Endothelial cell of umbilical vein (primary cell): ENCODE measurements at regions not wholly inside any gene's neighbourhood (a gene's known extent, or its start where the extent isn't known, plus 50 kb on each side); places are given as distances from the start of the nearest gene placed in this dataset.

ENCODE experiments used
- BruUV-seq: library from RNA; stranded (reverse); fragments of 400-500 nt; replicated peaks from 2 replicates; lab custom pipeline; 2021; lab: Mats Ljungman, UMichigan
- CTCF ChIA-PET: fragments of 300-600, 350-600 bp; sonication (Branson Sonifier 250); formaldehyde crosslinking; loops from one replicate; lab custom pipeline; 2021; ENCODE audit warnings: antibody characterized with exemption, inconsistent platforms; lab: Charles Lee
- POLR2A ChIA-PET: fragments of 300-600, 350-600 bp; sonication (Branson Sonifier 250); formaldehyde crosslinking; loops from one replicate; lab custom pipeline; 2021; ENCODE audit warnings: antibody characterized with exemption, inconsistent platforms; lab: Charles Lee
- DNase-seq: peaks from one replicate; pipeline ENCODE4 v3.0.0-alpha.2; 2011; ENCODE audit warnings: low read depth, low spot score
- FAIRE-seq: peaks from 2 replicates; lab custom pipeline; 2011; peaks lifted over from hg19 to GRCh38; lab: Jason Lieb, UNC
- H2AFZ ChIP-seq: 2 replicates; pipeline ENCODE4 v1.6.0; 2012; ENCODE audit warnings: low read depth, low read length, control low read depth, inconsistent platforms
- H3K27ac ChIP-seq: 2 replicates; pipeline ENCODE4 v1.5.1; 2011; ENCODE audit warnings: low read depth, mild to moderate bottlenecking, control low read depth, low read length, moderate library complexity; ENCODE audit not compliant: insufficient read depth
- H3K27me3 ChIP-seq, 2 experiments: 2 replicates each; pipeline versions ENCODE4 v1.6.0 to v1.6.1; 2011; ENCODE audit warnings: low read length in 2 of 2, mixed read lengths in 1 of 2; ENCODE audit not compliant: control insufficient read depth in 2 of 2, insufficient read depth in 2 of 2
- H3K36me3 ChIP-seq, 2 experiments: 2 replicates in 1 of 2; 3 replicates in 1 of 2; pipeline ENCODE4 v1.5.1; 2011; ENCODE audit warnings: low read length in 2 of 2, mild to moderate bottlenecking in 1 of 2, moderate library complexity in 1 of 2; ENCODE audit not compliant: control insufficient read depth in 2 of 2, insufficient read depth in 2 of 2; ENCODE audit errors: extremely low read depth in 1 of 2
- H3K4me1 ChIP-seq: 3 replicates; pipeline ENCODE4 v1.5.1; 2011; ENCODE audit warnings: mild to moderate bottlenecking, low read length; ENCODE audit not compliant: control insufficient read depth, insufficient read depth; ENCODE audit errors: extremely low read depth
- H3K4me2 ChIP-seq: 2 replicates; pipeline ENCODE4 v1.6.1; 2011; ENCODE audit warnings: low read length, control low read depth, mixed read lengths; ENCODE audit not compliant: insufficient read depth
- H3K4me3 ChIP-seq, 3 experiments: fragments of 200-600 bp in 1 of 3; sonication (generic), shearing (Covaris generic) in 1 of 3; replicated peaks in 1 of 3; 2 replicates each; pipeline ENCODE4 v1.5.1; 2011 to 2016; ENCODE audit warnings: control low read depth in 3 of 3, low read length in 3 of 3, mild to moderate bottlenecking in 2 of 3, inconsistent platforms in 1 of 3, low read depth in 1 of 3, moderate library complexity in 1 of 3; ENCODE audit not compliant: insufficient read depth in 1 of 3
- H3K79me2 ChIP-seq: 2 replicates; pipeline ENCODE4 v1.6.0; 2012; ENCODE audit warnings: low read length, inconsistent platforms; ENCODE audit not compliant: control insufficient read depth, insufficient read depth
- H3K9ac ChIP-seq: replicated peaks from 2 replicates; pipeline ENCODE3; 2011; ENCODE audit warnings: low read length, control low read depth; ENCODE audit not compliant: insufficient read depth; ENCODE audit errors: extremely low read depth
- H3K9me1 ChIP-seq: replicated peaks from 3 replicates; pipeline ENCODE4 v1.6.0; 2011; ENCODE audit warnings: mild to moderate bottlenecking, low read length; ENCODE audit not compliant: control insufficient read depth, insufficient read depth; ENCODE audit errors: extremely low read depth
- H3K9me3 ChIP-seq: replicated peaks from 2 replicates; pipeline ENCODE4 v1.5.1; 2012; ENCODE audit warnings: low read length, inconsistent platforms; ENCODE audit not compliant: control insufficient read depth, insufficient read depth
- H4K20me1 ChIP-seq: replicated peaks from 2 replicates; pipeline ENCODE3; 2011; ENCODE audit warnings: mild to moderate bottlenecking, low read length; ENCODE audit not compliant: control insufficient read depth, insufficient read depth; ENCODE audit errors: extremely low read depth
- CTCF ChIP-seq, 2 donors: IDR thresholded peaks; 1 replicate in 1 of 2; 2 replicates in 1 of 2; pipeline ENCODE4 v1.5.1; 2011; ENCODE audit warnings: low read length in 2 of 2, mild to moderate bottlenecking in 2 of 2, moderate library complexity in 2 of 2, control low read depth in 1 of 2, inconsistent platforms in 1 of 2, low read depth in 1 of 2; ENCODE audit not compliant: insufficient read depth in 1 of 2; ENCODE audit errors: extremely low read depth in 1 of 2
- EZH2 ChIP-seq: IDR thresholded peaks from 2 replicates; pipeline ENCODE4 v1.6.1; 2012; ENCODE audit warnings: borderline replicate concordance, low read depth, mild to moderate bottlenecking, moderate library complexity, low read length, inconsistent platforms; ENCODE audit not compliant: severe bottlenecking
- FOS ChIP-seq: IDR thresholded peaks from 2 replicates; pipeline ENCODE4 v1.6.1; 2011; ENCODE audit warnings: mild to moderate bottlenecking, low read length, moderate library complexity, borderline replicate concordance; ENCODE audit not compliant: insufficient read depth
- GATA2 ChIP-seq: IDR thresholded peaks from 2 replicates; pipeline ENCODE4 v1.7.0; 2011; ENCODE audit warnings: low read depth, mild to moderate bottlenecking, moderate library complexity, mixed read lengths, low read length; ENCODE audit not compliant: insufficient read length, insufficient read depth
- JUN ChIP-seq: IDR thresholded peaks from 2 replicates; pipeline ENCODE4 v1.6.1; 2011; ENCODE audit warnings: borderline replicate concordance, low read depth; ENCODE audit not compliant: insufficient read length, insufficient read depth
- MAX ChIP-seq: IDR thresholded peaks from 2 replicates; pipeline ENCODE4 v1.6.1; 2011; ENCODE audit not compliant: insufficient read depth, insufficient read length
- MYC ChIP-seq: IDR thresholded peaks from one replicate; pipeline ENCODE4 v1.6.1; 2011; ENCODE audit warnings: mild to moderate bottlenecking, low read depth, low read length
- POLR2A ChIP-seq: IDR thresholded peaks from 2 replicates; pipeline ENCODE4 v1.6.1; 2012; ENCODE audit warnings: low read depth, mild to moderate bottlenecking, control low read depth, low read length
- POLR2AphosphoS5 ChIP-seq: IDR thresholded peaks from 2 replicates; pipeline ENCODE4 v1.6.1; 2012; ENCODE audit warnings: low read depth, mild to moderate bottlenecking, control low read depth, low read length, moderate library complexity; ENCODE audit not compliant: insufficient read depth
- dilution Hi-C: fragments of 300-500 bp; cut with MboI; formaldehyde crosslinking; loops from one replicate; pipeline ENCODE4 v1.15.0; 2019; ENCODE audit warnings: low sequenced_read_pairs; ENCODE audit not compliant: extremely low pct_ligation_motif_present
- intact Hi-C: fragments of 100-400 bp; cut with micrococcal nuclease; formaldehyde crosslinking; loops from one replicate; pipeline ENCODE4 v1.10.0; 2022

- Histone ChIP-seq H3K9me1 (no peaks in the 10 kb centered on the region), H3K4me2 (no peak overlapping the region), H4K20me1 (no peaks in the 10 kb centered on the region), H3K36me3 (no peaks in the 10 kb centered on the region), H3K79me2 (no peaks in the 10 kb centered on the region), H3K4me1 (no peaks in the 10 kb centered on the region), H3K4me3 (no peak overlapping the region), H3K27me3 (peaks cover 0 to 2% of the 10 kb centered on the region in 2 experiments), H3K9me3 (no peaks in the 10 kb centered on the region), H3K27ac (no peak overlapping the region), H2AFZ (no peak overlapping the region), H3K9ac (no peak overlapping the region)
- ChIA-PET CTCF (no interaction called here), POLR2A (no interaction called here)
- BruUV-seq, result no TSS peak
- DNase-seq, result no peak
- no peak for TF ChIP-seq FOS
- no peak for TF ChIP-seq MAX
- no peak for TF ChIP-seq GATA2
- no peak for TF ChIP-seq JUN
- no peak for TF ChIP-seq EZH2
- no peak for TF ChIP-seq POLR2AphosphoS5
- no peak for TF ChIP-seq POLR2A
- no peak for TF ChIP-seq MYC
- no peak for TF ChIP-seq CTCF (IDR thresholded peaks at IDR 0.05; ENCODE audit: extremely low read depth in 1 of 2, insufficient read depth in 1 of 2, low read depth in 1 of 2, low read length in 2 of 2)
- dilution Hi-C loops, result no loop called here
- intact Hi-C loops, result no loop called here
- FAIRE-seq, result no peak
Measured at GRCh38 chr16:73543331-73543969, 495.5 kb upstream of the ZFHX3 start.
